HEK293 (cell line): ENCODE measurements at regions not wholly inside any gene's neighbourhood (a gene's known extent, or its start where the extent isn't known, plus 50 kb on each side); places are given as distances from the start of the nearest gene placed in this dataset.

Experiments used
- CTCF ChIA-PET: fragments of 350-600 bp; formaldehyde crosslinking; extraction: SDS; loops from one replicate; lab custom pipeline; 2021; ENCODE audit warnings: antibody characterized with exemption; lab: Yijun Ruan, JAX
- POLR2A ChIA-PET: fragments of 300-600 bp; formaldehyde crosslinking; extraction: SDS; loops from one replicate; lab custom pipeline; 2020; ENCODE audit warnings: antibody characterized with exemption, inconsistent platforms; lab: Yijun Ruan, JAX
- H3K27ac ChIP-seq: fragments of 200-500 bp; sonication (Bioruptor generic); 2 replicates; pipeline ENCODE4 v1.5.1; 2014; ENCODE audit warnings: low read depth, low read length, control low read depth, inconsistent platforms; ENCODE audit errors: extremely low read depth
- H3K36me3 ChIP-seq, 2 experiments: fragments of 200-500 bp in 1 of 2; sonication (Bioruptor generic) in 1 of 2; 1 replicate in 1 of 2; 2 replicates in 1 of 2; pipeline ENCODE4 v1.5.1; 2014 to 2017; ENCODE audit warnings: inconsistent platforms in 2 of 2, low read length in 2 of 2; ENCODE audit not compliant: control insufficient read depth in 2 of 2, insufficient read depth in 1 of 2
- H3K4me1 ChIP-seq: fragments of 200-500 bp; sonication (Bioruptor generic); 2 replicates; pipeline ENCODE4 v1.5.1; 2014; ENCODE audit warnings: mild to moderate bottlenecking, low read length, inconsistent platforms; ENCODE audit not compliant: control insufficient read depth, insufficient read depth
- H3K4me3 ChIP-seq: 2 replicates; pipeline ENCODE4 v1.5.1; 2011; ENCODE audit warnings: low read depth, mild to moderate bottlenecking, control low read depth, low read length, moderate library complexity
- H3K9me3 ChIP-seq: fragments of 200-500 bp; sonication (Bioruptor generic); 2 replicates; pipeline ENCODE4 v1.5.1; 2014; ENCODE audit warnings: low read depth, low read length, inconsistent platforms; ENCODE audit not compliant: control insufficient read depth, insufficient read depth
- CTCF ChIP-seq: fragments of 450-650 bp; formaldehyde crosslinking; IDR thresholded peaks from 2 replicates; pipeline ENCODE4 v1.5.1; 2016; ENCODE audit warnings: missing biosample characterization, missing genetic modification characterization
- GLIS2 ChIP-seq: fragments of 450-650 bp; formaldehyde crosslinking; IDR thresholded peaks from 2 replicates; pipeline ENCODE4 v1.5.1; 2016; ENCODE audit warnings: missing biosample characterization, missing genetic modification characterization
- KLF7 ChIP-seq: fragments of 450-650 bp; formaldehyde crosslinking; IDR thresholded peaks from 2 replicates; pipeline ENCODE4 v1.5.1; 2016; ENCODE audit warnings: missing biosample characterization, missing genetic modification characterization, borderline replicate concordance
- KLF8 ChIP-seq: fragments of 450-650 bp; formaldehyde crosslinking; IDR thresholded peaks from 2 replicates; pipeline ENCODE4 v1.5.1; 2016; ENCODE audit warnings: missing biosample characterization, missing genetic modification characterization
- SCRT2 ChIP-seq: fragments of 450-650 bp; formaldehyde crosslinking; IDR thresholded peaks from 2 replicates; pipeline ENCODE4 v1.5.1; 2016; ENCODE audit warnings: missing biosample characterization, missing genetic modification characterization
- TRIM28 ChIP-seq: IDR thresholded peaks from 2 replicates; pipeline ENCODE4 v1.6.1; 2011; ENCODE audit warnings: low read length, control low read depth, borderline replicate concordance
- ZBTB11 ChIP-seq: fragments of 450-650 bp; formaldehyde crosslinking; conservative IDR thresholded peaks from 2 replicates; pipeline ENCODE4 v1.5.1; 2016; ENCODE audit warnings: low read depth, missing biosample characterization, missing genetic modification characterization
- ZFP37 ChIP-seq: fragments of 450-650 bp; formaldehyde crosslinking; IDR thresholded peaks from 2 replicates; pipeline ENCODE4 v1.5.1; 2016; ENCODE audit warnings: missing biosample characterization, missing genetic modification characterization
- ZIC2 ChIP-seq: fragments of 450-650 bp; formaldehyde crosslinking; IDR thresholded peaks from 2 replicates; pipeline ENCODE4 v1.5.1; 2016; ENCODE audit warnings: missing biosample characterization, missing genetic modification characterization
- ZNF114 ChIP-seq: fragments of 450-650 bp; formaldehyde crosslinking; IDR thresholded peaks from 2 replicates; pipeline ENCODE4 v1.5.0; 2017; ENCODE audit warnings: missing biosample characterization, missing genetic modification characterization
- ZNF121 ChIP-seq: fragments of 450-650 bp; formaldehyde crosslinking; IDR thresholded peaks from 2 replicates; pipeline ENCODE4 v1.5.1; 2016; ENCODE audit warnings: missing biosample characterization, missing genetic modification characterization
- ZNF140 ChIP-seq: fragments of 450-650 bp; formaldehyde crosslinking; IDR thresholded peaks from 2 replicates; pipeline ENCODE4 v1.5.1; 2016; ENCODE audit warnings: missing biosample characterization, missing genetic modification characterization
- ZNF221 ChIP-seq: fragments of 450-650 bp; formaldehyde crosslinking; IDR thresholded peaks from 2 replicates; pipeline ENCODE4 v1.5.1; 2017; ENCODE audit warnings: missing biosample characterization, missing genetic modification characterization, borderline replicate concordance
- ZNF311 ChIP-seq: fragments of 450-650 bp; formaldehyde crosslinking; IDR thresholded peaks from 2 replicates; pipeline ENCODE4 v1.5.1; 2017; ENCODE audit warnings: missing biosample characterization, missing genetic modification characterization, borderline replicate concordance
- ZNF341 ChIP-seq: fragments of 450-650 bp; formaldehyde crosslinking; IDR thresholded peaks from 2 replicates; pipeline ENCODE4; 2016; ENCODE audit warnings: low read depth, missing biosample characterization, missing genetic modification characterization
- ZNF350 ChIP-seq: fragments of 450-650 bp; formaldehyde crosslinking; IDR thresholded peaks from 2 replicates; pipeline ENCODE4 v1.5.0; 2017; ENCODE audit warnings: missing biosample characterization, mild to moderate bottlenecking, missing genetic modification characterization
- ZNF366 ChIP-seq: fragments of 450-650 bp; formaldehyde crosslinking; conservative IDR thresholded peaks from 2 replicates; pipeline ENCODE4 v1.5.1; 2016; ENCODE audit warnings: missing biosample characterization, missing genetic modification characterization
- ZNF416 ChIP-seq: fragments of 450-650 bp; formaldehyde crosslinking; IDR thresholded peaks from 2 replicates; pipeline ENCODE4 v1.5.1; 2016; ENCODE audit warnings: missing biosample characterization, missing genetic modification characterization
- ZNF488 ChIP-seq: fragments of 450-650 bp; formaldehyde crosslinking; IDR thresholded peaks from 2 replicates; pipeline ENCODE4 v1.5.1; 2016; ENCODE audit warnings: missing biosample characterization, missing genetic modification characterization
- ZNF555 ChIP-seq: fragments of 450-650 bp; formaldehyde crosslinking; conservative IDR thresholded peaks from 2 replicates; pipeline ENCODE4 v1.5.1; 2017; ENCODE audit warnings: missing biosample characterization, mild to moderate bottlenecking, missing genetic modification characterization, inconsistent platforms
- ZNF600 ChIP-seq: fragments of 450-650 bp; formaldehyde crosslinking; IDR thresholded peaks from 2 replicates; pipeline ENCODE4 v1.5.1; 2016; ENCODE audit warnings: missing biosample characterization, missing genetic modification characterization
- ZNF624 ChIP-seq: fragments of 450-650 bp; formaldehyde crosslinking; IDR thresholded peaks from 2 replicates; pipeline ENCODE4 v1.5.1; 2017; ENCODE audit warnings: missing biosample characterization, missing genetic modification characterization
- ZNF626 ChIP-seq: fragments of 450-650 bp; sonication (Bioruptor Pico); formaldehyde crosslinking; IDR thresholded peaks from 2 replicates; pipeline ENCODE4 v1.5.1; 2018; ENCODE audit warnings: missing biosample characterization, missing genetic modification characterization, inconsistent platforms
- ZNF645 ChIP-seq: fragments of 450-650 bp; formaldehyde crosslinking; IDR thresholded peaks from 2 replicates; pipeline ENCODE4; 2016; ENCODE audit warnings: missing biosample characterization, missing genetic modification characterization
- ZNF768 ChIP-seq: fragments of 450-650 bp; formaldehyde crosslinking; IDR thresholded peaks from 2 replicates; pipeline ENCODE4 v1.5.1; 2018; ENCODE audit warnings: missing biosample characterization, mild to moderate bottlenecking, missing genetic modification characterization
- ZNF785 ChIP-seq: fragments of 450-650 bp; formaldehyde crosslinking; IDR thresholded peaks from 2 replicates; pipeline ENCODE4 v1.5.1; 2016; ENCODE audit warnings: missing biosample characterization, missing genetic modification characterization
- ZSCAN4 ChIP-seq: fragments of 450-650 bp; formaldehyde crosslinking; IDR thresholded peaks from 2 replicates; pipeline ENCODE4 v1.5.1; 2017; ENCODE audit warnings: missing biosample characterization, missing genetic modification characterization

- Histone ChIP-seq H3K9me3 (no peaks in the 10 kb centered on the region), H3K27ac (no peak overlapping the region), H3K36me3 (no peaks in the 10 kb centered on the region), H3K4me3 (no peak overlapping the region), H3K4me1 (no peaks in the 10 kb centered on the region)
- POLR2A ChIA-PET, result no interaction called here
- CTCF ChIA-PET, result interaction anchor here (0.6 kb wide), 1 partner anchor 305 kb away, joined by 6 read pairs; no protein-coding TSS in a partner anchor
- TF ChIP-seq ZIC2 (tag by site-specific recombination), result peak; percentile 69
- TF ChIP-seq ZNF768 (tag by site-specific recombination), result no peak
- TF ChIP-seq ZNF416, result no peak
- TF ChIP-seq, all 188 proteins: peak for 1
Measured at GRCh38 chr4:182074139-182074538, 169.1 kb upstream of the TENM3 start.

GRCh38 chr4:182074810-182075209 is 168.4 kb upstream of the TENM3 start:
- H3K9me3 ChIP-seq, result no peaks in the 10 kb centered on the region
- TF ChIP-seq GLIS2 (no peak), ZNF488 (tag by site-specific recombination) (no peak), ZNF221 (tag by site-specific recombination) (no peak), ZNF366 (no peak), ZNF121 (tag by site-specific recombination) (no peak), ZNF645 (tag by site-specific recombination) (no peak), ZNF555 (no peak), ZNF311 (tag by site-specific recombination) (no peak), ZNF600 (tag by site-specific recombination) (no peak), ZNF140 (tag by site-specific recombination) (no peak), CTCF (tag by site-specific recombination) (no peak), ZNF785 (tag by site-specific recombination) (no peak), KLF8 (no peak), SCRT2 (tag by site-specific recombination) (no peak), ZSCAN4 (tag by site-specific recombination) (no peak)
- H3K4me3 ChIP-seq, result no peak overlapping the region
- POLR2A ChIA-PET, result no interaction called here
- H3K4me1 ChIP-seq, result no peaks in the 10 kb centered on the region
- CTCF ChIA-PET, result no interaction called here
- no peaks in the 10 kb centered on the region for H3K36me3 ChIP-seq
- no peak overlapping the region for H3K27ac ChIP-seq

- ChIA-PET CTCF (no interaction called here), POLR2A (no interaction called here)
- Histone ChIP-seq H3K4me3 (no peak overlapping the region), H3K9me3 (no peaks in the 10 kb centered on the region), H3K36me3 (no peaks in the 10 kb centered on the region), H3K27ac (no peak overlapping the region), H3K4me1 (no peaks in the 10 kb centered on the region)
- no peak for TF ChIP-seq ZFP37 (tag by site-specific recombination)
- TF ChIP-seq ZNF624 (tag by site-specific recombination), result no peak
- no peak for TF ChIP-seq ZBTB11 (tag by site-specific recombination)
- no peak for TF ChIP-seq ZNF626 (tag by site-specific recombination)
- TF ChIP-seq KLF7, result no peak
- no peak for TF ChIP-seq ZNF341 (tag by site-specific recombination)
- TF ChIP-seq ZNF350 (tag by site-specific recombination), result no peak
- no peak for TF ChIP-seq ZNF114 (tag by site-specific recombination)
- no peak for TF ChIP-seq TRIM28
Measured at GRCh38 chr4:182082910-182083309, 160.3 kb upstream of the TENM3 start.
